ENCODE measurements at regions not wholly inside any gene's neighbourhood (a gene's known extent, or its start where the extent isn't known, plus 50 kb on each side); places are given as distances from the start of the nearest gene placed in this dataset.

DNA sequence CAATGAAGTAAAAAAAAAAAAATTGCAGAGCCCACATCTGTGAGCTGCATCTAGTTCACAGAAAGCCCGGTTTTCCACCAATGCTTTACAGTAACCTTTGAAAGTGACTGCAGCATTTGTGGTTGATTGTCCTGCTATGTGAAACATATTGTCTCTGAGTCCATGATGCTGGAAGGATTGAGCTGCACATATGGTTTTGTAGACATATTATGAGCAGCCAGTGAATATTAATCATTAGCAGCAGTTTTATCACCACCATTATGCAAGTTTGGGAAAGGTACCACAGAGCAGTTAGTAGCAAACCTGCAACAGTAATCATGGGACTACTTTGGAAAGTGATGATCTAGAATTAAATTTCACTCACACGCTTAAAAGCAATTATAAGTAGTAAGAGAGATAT is 151.5 kb upstream of the PRICKLE1 start:
- H3K9me3 ChIP-seq (ENCODE audit: insufficient read depth, low read depth, low read length) = peaks cover 7% of the 10 kb centered on the region
- no peak overlapping the region for H3K4me3 ChIP-seq (ENCODE audit: low read length)
- 98% methylated on average over 1 of the region's 2 CpGs for WGBS
- H3K27me3 ChIP-seq (ENCODE audit: insufficient read depth, low read length) = no peaks in the 10 kb centered on the region
- H3K9ac ChIP-seq (ENCODE audit: low read depth, low read length) = no peak overlapping the region
- H3K4me1 ChIP-seq (ENCODE audit: insufficient read depth, low read length) = peaks cover 6% of the 10 kb centered on the region
- H3K27ac ChIP-seq (ENCODE audit: low read depth, low read length) = no peak overlapping the region
- no peaks in the 10 kb centered on the region for H3K36me3 ChIP-seq (ENCODE audit: insufficient read depth, low read length)

DNA sequence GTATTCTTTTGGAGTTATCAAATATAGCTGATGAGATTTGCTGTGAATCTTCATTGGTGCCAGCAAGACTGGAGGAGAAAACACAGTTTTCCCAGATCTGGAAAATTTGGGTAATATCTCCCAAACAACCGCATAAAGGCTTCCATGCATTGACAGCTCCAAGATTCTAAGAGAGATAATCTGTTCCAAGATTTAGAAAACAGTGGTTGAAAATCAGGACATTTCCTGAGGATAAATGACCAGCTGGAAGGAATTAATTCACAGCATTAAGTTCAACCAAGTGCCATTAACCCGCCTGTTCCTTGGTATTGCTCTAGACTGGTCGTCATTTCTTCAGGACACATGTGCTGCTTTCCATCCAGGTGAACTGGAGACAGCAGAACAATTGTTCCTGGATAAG is 147.9 kb upstream of the PRICKLE1 start:
- no peak overlapping the region for H3K27ac ChIP-seq (ENCODE audit: low read depth, low read length)
- peaks cover 9% of the 10 kb centered on the region for H3K4me1 ChIP-seq (ENCODE audit: insufficient read depth, low read length)
- H3K36me3 ChIP-seq (ENCODE audit: insufficient read depth, low read length) = no peaks in the 10 kb centered on the region
- no peaks in the 10 kb centered on the region for H3K27me3 ChIP-seq (ENCODE audit: insufficient read depth, low read length)
- H3K9me3 ChIP-seq (ENCODE audit: insufficient read depth, low read depth, low read length) = no peaks in the 10 kb centered on the region
- no peak overlapping the region for H3K9ac ChIP-seq (ENCODE audit: low read depth, low read length)
- 97% methylated on average over 3 of the region's 3 CpGs for WGBS
- H3K4me3 ChIP-seq (ENCODE audit: low read length) = no peak overlapping the region

DNA sequence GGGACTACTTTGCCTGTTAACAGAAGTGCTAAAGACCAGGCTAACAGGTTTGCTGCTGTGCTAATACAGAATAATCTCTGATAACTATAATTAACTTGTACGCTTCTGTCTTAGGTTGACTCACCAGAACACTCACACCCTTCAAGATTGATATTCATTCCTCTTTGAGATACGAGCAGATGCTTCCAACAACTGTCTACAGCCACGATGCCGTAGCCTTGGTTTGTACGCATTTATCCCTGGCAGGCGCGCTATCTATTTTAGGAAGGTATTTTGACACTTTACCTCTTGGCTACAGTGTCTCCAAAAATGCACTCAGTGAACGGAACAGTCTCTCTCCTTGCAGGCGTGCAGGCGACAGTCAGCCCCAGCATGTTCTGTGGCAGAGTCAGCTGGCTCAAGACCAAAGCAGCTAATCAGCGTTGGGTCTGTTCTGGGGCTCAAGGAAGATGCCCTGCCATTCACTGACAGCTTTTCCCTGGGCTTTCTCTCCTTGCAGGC is 146.4 kb upstream of the PRICKLE1 start:
- no peak overlapping the region for H3K9ac ChIP-seq (ENCODE audit: low read depth, low read length)

DNA sequence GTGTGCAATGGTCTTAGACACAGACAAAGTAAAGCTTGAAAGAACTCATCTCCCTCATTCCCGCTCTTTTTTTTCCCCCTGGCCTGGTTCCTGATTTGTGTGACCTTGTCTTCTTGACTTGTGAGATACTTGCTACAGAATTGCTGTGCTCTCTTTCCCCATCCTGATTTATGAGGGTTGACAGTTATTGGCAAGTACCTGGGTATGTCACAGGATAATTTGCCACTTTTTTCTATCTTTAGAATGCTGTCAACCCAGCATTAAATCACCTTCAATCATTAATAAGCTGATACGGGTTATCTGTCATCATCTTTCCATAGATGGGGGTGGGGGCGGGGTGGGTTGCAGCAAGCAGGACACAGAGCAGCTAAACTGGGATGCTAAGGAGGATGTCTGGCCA is 144.4 kb upstream of the PRICKLE1 start:
- H3K4me1 ChIP-seq (ENCODE audit: insufficient read depth, low read length) = peaks cover 9% of the 10 kb centered on the region; the same call in 1 of the 2 replicates
- H3K36me3 ChIP-seq (ENCODE audit: insufficient read depth, low read length) = no peaks in the 10 kb centered on the region
- no peaks in the 10 kb centered on the region for H3K27me3 ChIP-seq (ENCODE audit: insufficient read depth, low read length)
- WGBS = 81% methylated on average over 3 of the region's 3 CpGs
- no peak overlapping the region for H3K27ac ChIP-seq (ENCODE audit: low read depth, low read length)
- H3K9ac ChIP-seq (ENCODE audit: low read depth, low read length) = no peak overlapping the region
- no peaks in the 10 kb centered on the region for H3K9me3 ChIP-seq (ENCODE audit: insufficient read depth, low read depth, low read length)
- H3K4me3 ChIP-seq (ENCODE audit: low read length) = no peak overlapping the region

More for the DNA sequence above, 146.4 kb upstream of the PRICKLE1 start:
- H3K36me3 ChIP-seq (ENCODE audit: insufficient read depth, low read length) = no peaks in the 10 kb centered on the region
- H3K9me3 ChIP-seq (ENCODE audit: insufficient read depth, low read depth, low read length) = no peaks in the 10 kb centered on the region
- no peaks in the 10 kb centered on the region for H3K27me3 ChIP-seq (ENCODE audit: insufficient read depth, low read length)
- no peak overlapping the region for H3K4me3 ChIP-seq (ENCODE audit: low read length)
- WGBS = 89% methylated on average over 11 of the region's 11 CpGs
- no peak overlapping the region for H3K27ac ChIP-seq (ENCODE audit: low read depth, low read length)
- peaks cover 9% of the 10 kb centered on the region; the same call in 1 of the 2 replicates for H3K4me1 ChIP-seq (ENCODE audit: insufficient read depth, low read length)

DNA sequence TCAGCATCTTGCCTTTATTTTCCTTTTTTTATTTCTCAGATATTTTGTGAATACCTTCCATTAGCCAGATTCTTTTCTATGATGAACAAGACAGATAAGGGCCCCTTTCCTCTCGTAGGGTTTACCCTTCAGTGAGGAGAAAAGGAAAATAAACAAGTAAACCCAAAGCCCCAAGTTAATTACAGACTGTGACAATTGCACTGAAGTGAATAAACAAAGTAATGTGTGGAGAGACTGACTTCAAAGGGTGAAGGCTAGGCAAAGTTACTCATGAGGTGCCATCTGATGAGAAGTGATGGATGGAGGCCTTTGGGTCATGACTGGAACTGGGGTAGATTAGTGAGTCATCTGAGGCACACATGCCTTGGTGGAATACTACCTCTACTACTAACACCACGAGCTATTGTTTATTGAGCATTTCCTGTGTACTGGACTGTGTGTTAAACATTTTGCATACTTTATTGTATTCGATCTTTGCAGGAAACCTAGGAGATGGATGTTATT is 143.4 kb upstream of the PRICKLE1 start:
- Histone ChIP-seq H3K27me3 (ENCODE audit: insufficient read depth, low read length) (no peaks in the 10 kb centered on the region), H3K27ac (ENCODE audit: low read depth, low read length) (no peak overlapping the region), H3K9ac (ENCODE audit: low read depth, low read length) (no peak overlapping the region), H3K4me3 (ENCODE audit: low read length) (no peak overlapping the region), H3K9me3 (ENCODE audit: insufficient read depth, low read depth, low read length) (0 out of 2 replicates have a peak, but pooled peaks cover under 1% of the 10 kb centered on the region), H3K4me1 (ENCODE audit: insufficient read depth, low read length) (peaks cover 9% of the 10 kb centered on the region; the same call in 1 of the 2 replicates), H3K36me3 (ENCODE audit: insufficient read depth, low read length) (no peaks in the 10 kb centered on the region)
- 90% methylated on average over 3 of the region's 3 CpGs for WGBS

DNA sequence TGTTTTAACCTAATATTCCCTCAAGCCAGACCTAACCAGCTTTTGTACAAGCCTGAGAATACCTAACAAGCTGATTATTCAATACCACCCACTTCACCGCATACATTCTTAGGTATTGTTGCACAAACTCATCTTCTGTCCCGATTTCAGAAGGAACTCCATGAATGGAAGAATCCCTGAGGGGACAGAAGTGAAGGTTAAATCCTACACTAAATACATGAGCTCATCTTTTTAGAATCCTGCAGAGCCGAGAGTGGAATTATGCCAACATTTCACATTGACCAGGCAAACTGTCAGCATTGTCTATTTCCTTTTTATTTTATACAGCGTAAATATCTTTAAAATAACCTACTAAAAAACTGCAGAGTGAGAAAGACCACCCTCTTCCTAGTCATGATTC is 140.7 kb upstream of the PRICKLE1 start:
- 98% methylated on average over 4 of the region's 4 CpGs for WGBS
- Histone ChIP-seq H3K9ac (ENCODE audit: low read depth, low read length) (no peak overlapping the region), H3K9me3 (ENCODE audit: insufficient read depth, low read depth, low read length) (peaks cover 25% of the 10 kb centered on the region), H3K36me3 (ENCODE audit: insufficient read depth, low read length) (peaks cover 3% of the 10 kb centered on the region; the same call in 1 of the 2 replicates), H3K4me1 (ENCODE audit: insufficient read depth, low read length) (no peaks in the 10 kb centered on the region), H3K4me3 (ENCODE audit: low read length) (no peak overlapping the region), H3K27ac (ENCODE audit: low read depth, low read length) (no peak overlapping the region), H3K27me3 (ENCODE audit: insufficient read depth, low read length) (no peaks in the 10 kb centered on the region)

DNA sequence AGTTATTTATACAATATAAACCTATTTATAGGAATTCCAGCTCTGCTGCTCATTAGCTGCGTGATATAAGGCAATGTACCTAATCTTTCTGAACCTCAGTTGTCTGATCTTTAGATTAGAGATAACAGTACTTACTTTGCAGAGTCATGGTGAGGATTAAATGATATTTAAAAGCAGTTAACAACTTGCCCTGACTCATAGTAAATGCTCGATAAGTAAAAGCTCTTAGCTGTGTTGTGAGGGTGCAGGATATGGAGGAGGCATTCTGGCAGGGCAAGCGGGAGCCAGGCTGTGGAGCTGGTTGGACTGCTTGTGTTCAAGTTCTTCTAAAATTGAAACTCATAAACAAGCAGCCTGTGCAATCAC is 140.0 kb upstream of the PRICKLE1 start:
- H3K27me3 ChIP-seq (ENCODE audit: insufficient read depth, low read length) = no peaks in the 10 kb centered on the region
- WGBS = 81% methylated on average over 3 of the region's 3 CpGs

DNA sequence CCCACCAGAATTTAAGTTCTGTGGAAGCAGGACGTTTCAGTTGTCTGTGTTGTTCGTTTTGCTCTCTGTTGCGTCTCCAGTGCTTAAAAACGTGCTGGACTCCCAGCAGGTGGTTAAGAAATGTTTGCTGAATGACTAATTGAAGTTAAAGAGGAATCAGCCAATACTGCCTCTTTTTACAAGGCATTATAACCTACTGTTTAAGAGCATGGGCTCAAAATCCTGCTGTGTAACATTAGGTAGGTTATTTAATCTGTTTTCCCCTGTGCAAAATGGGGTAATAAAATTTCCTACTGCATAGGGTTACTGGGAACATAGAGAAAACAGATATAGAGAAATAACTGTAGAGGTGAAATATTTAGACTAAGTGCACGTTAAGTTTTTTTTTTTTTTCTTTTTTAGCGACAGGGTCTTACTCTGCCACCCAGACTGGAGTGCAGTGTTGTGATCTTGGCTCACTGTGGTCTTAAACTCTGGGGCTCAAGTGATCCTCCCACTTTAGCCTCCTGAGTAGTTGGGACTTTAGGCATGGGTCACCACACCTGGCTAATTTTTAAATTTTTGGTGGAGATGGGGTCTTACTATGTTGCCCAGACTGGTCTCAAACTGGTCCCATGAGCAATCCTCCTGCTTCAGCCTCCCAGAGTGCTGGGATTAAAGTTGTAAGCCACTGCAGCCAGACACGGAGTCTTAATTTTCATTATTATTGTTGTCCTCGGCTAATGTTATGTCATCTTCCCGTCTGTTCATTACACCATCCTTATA is 139.4 kb upstream of the PRICKLE1 start:
- Histone ChIP-seq H3K4me3 (ENCODE audit: low read length) (no peak overlapping the region), H3K4me1 (ENCODE audit: insufficient read depth, low read length) (no peaks in the 10 kb centered on the region), H3K9me3 (ENCODE audit: insufficient read depth, low read depth, low read length) (peaks cover 28% of the 10 kb centered on the region), H3K27me3 (ENCODE audit: insufficient read depth, low read length) (no peaks in the 10 kb centered on the region), H3K9ac (ENCODE audit: low read depth, low read length) (no peak overlapping the region), H3K27ac (ENCODE audit: low read depth, low read length) (no peak overlapping the region), H3K36me3 (ENCODE audit: insufficient read depth, low read length) (peaks cover 3% of the 10 kb centered on the region; the same call in 1 of the 2 replicates)
- 93% methylated on average over 8 of the region's 9 CpGs for WGBS

More for the DNA sequence above, 140.0 kb upstream of the PRICKLE1 start:
- Histone ChIP-seq H3K4me3 (ENCODE audit: low read length) (no peak overlapping the region), H3K36me3 (ENCODE audit: insufficient read depth, low read length) (peaks cover 3% of the 10 kb centered on the region; the same call in 1 of the 2 replicates), H3K4me1 (ENCODE audit: insufficient read depth, low read length) (no peaks in the 10 kb centered on the region), H3K9me3 (ENCODE audit: insufficient read depth, low read depth, low read length) (peaks cover 28% of the 10 kb centered on the region), H3K9ac (ENCODE audit: low read depth, low read length) (no peak overlapping the region), H3K27ac (ENCODE audit: low read depth, low read length) (no peak overlapping the region)

DNA sequence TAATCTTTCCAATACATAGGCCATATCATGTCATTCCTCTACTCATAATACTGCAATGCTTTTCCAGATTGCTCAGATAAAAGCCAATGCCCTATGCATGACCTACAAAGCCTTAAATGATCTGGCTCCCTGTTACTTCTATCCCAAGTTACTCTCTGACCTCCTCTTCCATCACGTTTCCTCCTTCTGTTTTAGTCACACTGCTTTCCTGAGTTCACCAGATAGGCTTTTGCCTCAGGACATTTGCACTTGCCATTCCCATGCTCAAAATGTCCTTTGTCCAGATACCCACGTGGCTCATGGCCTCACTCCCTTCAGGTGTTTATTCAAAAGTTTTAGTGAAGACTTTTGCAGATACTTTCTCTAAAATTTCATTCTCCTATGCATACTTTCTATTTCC is 138.7 kb upstream of the PRICKLE1 start:
- Histone ChIP-seq H3K4me3 (ENCODE audit: low read length) (no peak overlapping the region), H3K36me3 (ENCODE audit: insufficient read depth, low read length) (peaks cover 3% of the 10 kb centered on the region; the same call in 1 of the 2 replicates), H3K4me1 (ENCODE audit: insufficient read depth, low read length) (no peaks in the 10 kb centered on the region), H3K27ac (ENCODE audit: low read depth, low read length) (no peak overlapping the region), H3K27me3 (ENCODE audit: insufficient read depth, low read length) (no peaks in the 10 kb centered on the region), H3K9ac (ENCODE audit: low read depth, low read length) (no peak overlapping the region), H3K9me3 (ENCODE audit: insufficient read depth, low read depth, low read length) (peaks cover 28% of the 10 kb centered on the region)
- WGBS = 89% methylated on average over 2 of the region's 2 CpGs

DNA sequence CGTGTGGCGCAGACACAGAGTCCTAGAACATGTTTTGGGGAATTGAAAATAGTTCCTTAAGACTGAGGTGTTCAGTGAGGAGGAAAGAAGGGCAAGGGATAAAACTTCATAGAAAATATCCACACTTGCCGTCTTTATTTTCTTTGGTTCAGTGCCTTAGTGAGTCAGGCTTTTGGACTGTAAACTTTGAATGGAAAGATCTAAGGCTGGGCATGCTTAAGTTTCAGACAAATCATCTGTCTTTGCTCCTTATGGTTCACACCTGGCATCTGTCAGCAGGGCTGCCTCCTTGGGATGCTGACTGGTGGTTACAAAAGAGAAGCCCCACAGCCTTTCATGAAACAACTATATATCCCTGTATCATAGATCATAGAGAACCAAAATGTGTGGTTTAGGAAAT is 136.3 kb upstream of the PRICKLE1 start:
- H3K27me3 ChIP-seq (ENCODE audit: insufficient read depth, low read length) = no peaks in the 10 kb centered on the region
- H3K27ac ChIP-seq (ENCODE audit: low read depth, low read length) = no peak overlapping the region

DNA sequence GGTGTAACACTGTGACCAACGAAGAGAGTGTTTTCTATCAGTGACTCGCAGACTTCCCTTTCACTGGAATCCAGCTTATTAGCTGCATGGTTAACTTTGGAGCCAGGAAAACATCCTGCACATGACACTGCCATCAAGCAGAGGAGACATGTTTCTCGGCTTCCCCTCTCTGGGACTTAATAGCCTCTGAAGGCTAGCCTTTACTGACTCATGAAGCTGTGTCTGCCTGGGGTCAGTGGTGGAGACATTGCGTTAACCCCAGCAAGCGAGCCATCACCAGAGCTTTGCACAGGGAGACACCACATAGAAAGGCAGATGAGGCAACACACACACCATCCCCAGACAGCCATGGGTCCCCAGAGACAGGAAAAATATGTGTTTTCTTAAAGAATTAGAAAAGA is 126.9 kb upstream of the PRICKLE1 start:
- Histone ChIP-seq H3K9ac (ENCODE audit: low read depth, low read length) (no peak overlapping the region), H3K4me3 (ENCODE audit: low read length) (no peak overlapping the region), H3K9me3 (ENCODE audit: insufficient read depth, low read depth, low read length) (no peaks in the 10 kb centered on the region), H3K4me1 (ENCODE audit: insufficient read depth, low read length) (no peaks in the 10 kb centered on the region), H3K27ac (ENCODE audit: low read depth, low read length) (no peak overlapping the region), H3K27me3 (ENCODE audit: insufficient read depth, low read length) (no peaks in the 10 kb centered on the region), H3K36me3 (ENCODE audit: insufficient read depth, low read length) (no peaks in the 10 kb centered on the region)
- 97% methylated on average over 5 of the region's 5 CpGs for WGBS

More for the DNA sequence above, 136.3 kb upstream of the PRICKLE1 start:
- Histone ChIP-seq H3K4me3 (ENCODE audit: low read length) (no peak overlapping the region), H3K9me3 (ENCODE audit: insufficient read depth, low read depth, low read length) (peaks cover 28% of the 10 kb centered on the region), H3K9ac (ENCODE audit: low read depth, low read length) (no peak overlapping the region), H3K4me1 (ENCODE audit: insufficient read depth, low read length) (no peaks in the 10 kb centered on the region), H3K36me3 (ENCODE audit: insufficient read depth, low read length) (peaks cover 3% of the 10 kb centered on the region; the same call in 1 of the 2 replicates)
- WGBS = 97% methylated on average over 3 of the region's 3 CpGs
